ENCODE measurements at regions not wholly inside any gene's neighbourhood (a gene's known extent, or its start where the extent isn't known, plus 50 kb on each side); places are given as distances from the start of the nearest gene placed in this dataset.

- TF ChIP-seq POLR2A (IDR thresholded peaks at IDR 0.05) = no peak
- TF ChIP-seq, protein P1, sequence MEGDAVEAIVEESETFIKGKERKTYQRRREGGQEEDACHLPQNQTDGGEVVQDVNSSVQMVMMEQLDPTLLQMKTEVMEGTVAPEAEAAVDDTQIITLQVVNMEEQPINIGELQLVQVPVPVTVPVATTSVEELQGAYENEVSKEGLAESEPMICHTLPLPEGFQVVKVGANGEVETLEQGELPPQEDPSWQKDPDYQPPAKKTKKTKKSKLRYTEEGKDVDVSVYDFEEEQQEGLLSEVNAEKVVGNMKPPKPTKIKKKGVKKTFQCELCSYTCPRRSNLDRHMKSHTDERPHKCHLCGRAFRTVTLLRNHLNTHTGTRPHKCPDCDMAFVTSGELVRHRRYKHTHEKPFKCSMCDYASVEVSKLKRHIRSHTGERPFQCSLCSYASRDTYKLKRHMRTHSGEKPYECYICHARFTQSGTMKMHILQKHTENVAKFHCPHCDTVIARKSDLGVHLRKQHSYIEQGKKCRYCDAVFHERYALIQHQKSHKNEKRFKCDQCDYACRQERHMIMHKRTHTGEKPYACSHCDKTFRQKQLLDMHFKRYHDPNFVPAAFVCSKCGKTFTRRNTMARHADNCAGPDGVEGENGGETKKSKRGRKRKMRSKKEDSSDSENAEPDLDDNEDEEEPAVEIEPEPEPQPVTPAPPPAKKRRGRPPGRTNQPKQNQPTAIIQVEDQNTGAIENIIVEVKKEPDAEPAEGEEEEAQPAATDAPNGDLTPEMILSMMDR (IDR thresholded peaks at IDR 0.05) = no peak
Measured at GRCh38 chr9:13971966-13972655, 341.8 kb downstream of the NFIB start.

All from uterus (tissue), 2 donors.